Liver (tissue), 8 donors: ENCODE measurements at regions not wholly inside any gene's neighbourhood (a gene's known extent, or its start where the extent isn't known, plus 50 kb on each side); places are given as distances from the start of the nearest gene placed in this dataset.
A peak's percentile ranks its signal among the peaks of the same experiment; 100 is the strongest.

ENCODE experiments used
- DNase-seq: peaks from one replicate; pipeline ENCODE4 v3.0.0-alpha.2; 2017; ENCODE audit warnings: low spot score
- H3K27ac ChIP-seq, 2 donors: one replicate each; pipeline ENCODE4 v1.7.0; 2013; ENCODE audit warnings: inconsistent platforms in 2 of 2, low read length in 2 of 2, control low read depth in 1 of 2, low read depth in 1 of 2, mild to moderate bottlenecking in 1 of 2
- H3K27me3 ChIP-seq, 4 donors: one replicate each; pipeline versions ENCODE4 v1.6.1 to v1.7.0; 2013; ENCODE audit warnings: low read length in 3 of 4, inconsistent platforms in 1 of 4, mild to moderate bottlenecking in 1 of 4, moderate library complexity in 1 of 4; ENCODE audit not compliant: control insufficient read depth in 4 of 4, insufficient read depth in 4 of 4
- H3K36me3 ChIP-seq, 4 donors: one replicate each; pipeline versions ENCODE4 v1.6.1 to v1.7.0; 2013; ENCODE audit warnings: low read length in 3 of 4, mild to moderate bottlenecking in 3 of 4, low read depth in 1 of 4, moderate library complexity in 1 of 4; ENCODE audit not compliant: control insufficient read depth in 4 of 4, insufficient read depth in 3 of 4
- H3K4me1 ChIP-seq, 4 donors: one replicate each; pipeline versions ENCODE4 v1.6.1 to v1.7.0; 2013; ENCODE audit warnings: low read length in 3 of 4, mild to moderate bottlenecking in 3 of 4, moderate library complexity in 1 of 4; ENCODE audit not compliant: control insufficient read depth in 4 of 4, insufficient read depth in 4 of 4
- H3K4me3 ChIP-seq, 3 donors: one replicate each; pipeline versions ENCODE4 v1.6.1 to v1.7.0; 2013; ENCODE audit warnings: low read length in 3 of 3, control low read depth in 1 of 3, low read depth in 1 of 3, mild to moderate bottlenecking in 1 of 3
- H3K9ac ChIP-seq, 2 donors: one replicate each; pipeline ENCODE4 v1.7.0; 2013; ENCODE audit warnings: low read length in 2 of 2, mild to moderate bottlenecking in 2 of 2, moderate library complexity in 2 of 2, control low read depth in 1 of 2, low read depth in 1 of 2
- H3K9me3 ChIP-seq, 4 donors: one replicate each; pipeline versions ENCODE4 v1.6.1 to v1.7.0; 2013; ENCODE audit warnings: low read length in 3 of 4; ENCODE audit not compliant: control insufficient read depth in 4 of 4
- EGR1 ChIP-seq, 2 donors: IDR thresholded peaks; 2 replicates each; pipeline ENCODE4 v1.6.1; 2016 to 2018; ENCODE audit warnings: antibody characterized with exemption in 2 of 2, low read depth in 2 of 2
- FOXA1 ChIP-seq: IDR thresholded peaks from 2 replicates; pipeline ENCODE4 v1.6.1; 2016; ENCODE audit warnings: antibody characterized with exemption
- FOXA2 ChIP-seq: IDR thresholded peaks from 2 replicates; pipeline ENCODE4 v1.6.1; 2016; ENCODE audit warnings: antibody characterized with exemption
- GABPA ChIP-seq, 2 donors: IDR thresholded peaks in 1 of 2; conservative IDR thresholded peaks in 1 of 2; 2 replicates each; pipeline ENCODE4 v1.6.1; 2016; ENCODE audit warnings: antibody characterized with exemption in 2 of 2, mild to moderate bottlenecking in 1 of 2, moderate library complexity in 1 of 2
- HNF4A ChIP-seq, 2 donors: conservative IDR thresholded peaks; 2 replicates each; pipeline ENCODE4 v1.6.1; 2016; ENCODE audit warnings: antibody characterized with exemption in 2 of 2, mild to moderate bottlenecking in 2 of 2
- HNF4G ChIP-seq: IDR thresholded peaks from 2 replicates; pipeline ENCODE4 v1.6.1; 2016; ENCODE audit warnings: antibody characterized with exemption
- NR2F2 ChIP-seq: IDR thresholded peaks from 2 replicates; pipeline ENCODE4 v1.6.1; 2016; ENCODE audit warnings: antibody characterized with exemption
- RXRA ChIP-seq, 2 donors: IDR thresholded peaks; 2 replicates each; pipeline ENCODE4 v1.6.1; 2017 to 2018; ENCODE audit warnings: antibody characterized with exemption in 2 of 2, mild to moderate bottlenecking in 1 of 2
- SP1 ChIP-seq: IDR thresholded peaks from 2 replicates; pipeline ENCODE4 v1.6.1; 2018; ENCODE audit warnings: antibody characterized with exemption, mild to moderate bottlenecking
- TAF1 ChIP-seq: conservative IDR thresholded peaks from 2 replicates; pipeline ENCODE4 v1.6.1; 2016; ENCODE audit warnings: antibody characterized with exemption, mild to moderate bottlenecking
- YY1 ChIP-seq: IDR thresholded peaks from 2 replicates; pipeline ENCODE4 v1.6.1; 2016; ENCODE audit warnings: antibody characterized with exemption, mild to moderate bottlenecking
- WGBS: extraction: QIAGEN DNeasy Blood & Tissue Kit; methylation state at CpG from one replicate; pipeline ENCODE4 v1.1.7; 2013; 5-methylcytosine and 5-hydroxymethylcytosine counted together
- TF ChIP-seq, protein P1 (sequence below): IDR thresholded peaks from 2 replicates; pipeline ENCODE4 v1.6.1; 2016; ENCODE audit warnings: antibody characterized with exemption
- TF ChIP-seq, protein P2 (sequence below): IDR thresholded peaks from 2 replicates; pipeline ENCODE4 v1.6.1; 2016; ENCODE audit warnings: antibody characterized with exemption
- TF ChIP-seq, protein P3 (sequence below): fragments of 150-350 bp; IDR thresholded peaks from 2 replicates; pipeline ENCODE4 v1.5.1; 2017; ENCODE audit warnings: improper control_type of control experiment, low read depth, low read length; ENCODE audit not compliant: missing input control
- TF ChIP-seq, protein P4 (sequence below): IDR thresholded peaks from 2 replicates; pipeline ENCODE4 v1.6.1; 2016; ENCODE audit warnings: antibody characterized with exemption, mild to moderate bottlenecking
- donor health status: healthy.
- donor health status: healthy.
- donor health status: healthy.
- donor health status: healthy.
- donor health status: healthy.

DNA sequence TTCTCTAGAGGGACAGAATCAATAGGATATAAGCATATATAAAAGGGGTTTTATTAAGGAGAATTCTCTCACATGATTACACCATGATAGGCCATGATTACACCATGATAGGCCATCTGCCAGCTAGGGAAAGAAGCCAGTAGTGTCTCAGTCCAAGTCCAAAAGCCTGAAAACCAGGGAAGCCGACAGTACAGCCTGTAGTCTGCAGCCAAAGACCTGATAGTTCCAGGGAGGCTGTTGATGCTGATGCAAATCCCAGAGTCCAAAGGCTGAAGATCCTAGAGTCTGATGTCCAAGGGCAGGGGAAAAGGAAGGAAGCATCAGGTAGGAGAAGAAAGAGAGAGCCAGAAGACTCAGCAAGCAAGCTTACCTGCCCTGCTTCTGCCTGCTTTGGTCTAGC, 411.3 kb upstream of the EMCN start (continued):
- TF ChIP-seq, protein P1, sequence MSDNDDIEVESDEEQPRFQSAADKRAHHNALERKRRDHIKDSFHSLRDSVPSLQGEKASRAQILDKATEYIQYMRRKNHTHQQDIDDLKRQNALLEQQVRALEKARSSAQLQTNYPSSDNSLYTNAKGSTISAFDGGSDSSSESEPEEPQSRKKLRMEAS, result peak; percentile 75
- TF ChIP-seq, protein P2, sequence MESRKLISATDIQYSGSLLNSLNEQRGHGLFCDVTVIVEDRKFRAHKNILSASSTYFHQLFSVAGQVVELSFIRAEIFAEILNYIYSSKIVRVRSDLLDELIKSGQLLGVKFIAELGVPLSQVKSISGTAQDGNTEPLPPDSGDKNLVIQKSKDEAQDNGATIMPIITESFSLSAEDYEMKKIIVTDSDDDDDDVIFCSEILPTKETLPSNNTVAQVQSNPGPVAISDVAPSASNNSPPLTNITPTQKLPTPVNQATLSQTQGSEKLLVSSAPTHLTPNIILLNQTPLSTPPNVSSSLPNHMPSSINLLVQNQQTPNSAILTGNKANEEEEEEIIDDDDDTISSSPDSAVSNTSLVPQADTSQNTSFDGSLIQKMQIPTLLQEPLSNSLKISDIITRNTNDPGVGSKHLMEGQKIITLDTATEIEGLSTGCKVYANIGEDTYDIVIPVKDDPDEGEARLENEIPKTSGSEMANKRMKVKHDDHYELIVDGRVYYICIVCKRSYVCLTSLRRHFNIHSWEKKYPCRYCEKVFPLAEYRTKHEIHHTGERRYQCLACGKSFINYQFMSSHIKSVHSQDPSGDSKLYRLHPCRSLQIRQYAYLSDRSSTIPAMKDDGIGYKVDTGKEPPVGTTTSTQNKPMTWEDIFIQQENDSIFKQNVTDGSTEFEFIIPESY, result peak; percentile 21
- TF ChIP-seq NR2F2 (no peak), HNF4A (conservative IDR thresholded peaks at IDR 0.05) (peak; percentile 99), RXRA (IDR thresholded peaks at IDR 0.05) (peak; percentile 71 to 76), GABPA (IDR thresholded peaks at IDR 0.05 in 1 of 2, conservative IDR thresholded peaks at IDR 0.05 in 1 of 2) (peak in 1 of 2 donors; percentile 13)
- TF ChIP-seq, protein P3, sequence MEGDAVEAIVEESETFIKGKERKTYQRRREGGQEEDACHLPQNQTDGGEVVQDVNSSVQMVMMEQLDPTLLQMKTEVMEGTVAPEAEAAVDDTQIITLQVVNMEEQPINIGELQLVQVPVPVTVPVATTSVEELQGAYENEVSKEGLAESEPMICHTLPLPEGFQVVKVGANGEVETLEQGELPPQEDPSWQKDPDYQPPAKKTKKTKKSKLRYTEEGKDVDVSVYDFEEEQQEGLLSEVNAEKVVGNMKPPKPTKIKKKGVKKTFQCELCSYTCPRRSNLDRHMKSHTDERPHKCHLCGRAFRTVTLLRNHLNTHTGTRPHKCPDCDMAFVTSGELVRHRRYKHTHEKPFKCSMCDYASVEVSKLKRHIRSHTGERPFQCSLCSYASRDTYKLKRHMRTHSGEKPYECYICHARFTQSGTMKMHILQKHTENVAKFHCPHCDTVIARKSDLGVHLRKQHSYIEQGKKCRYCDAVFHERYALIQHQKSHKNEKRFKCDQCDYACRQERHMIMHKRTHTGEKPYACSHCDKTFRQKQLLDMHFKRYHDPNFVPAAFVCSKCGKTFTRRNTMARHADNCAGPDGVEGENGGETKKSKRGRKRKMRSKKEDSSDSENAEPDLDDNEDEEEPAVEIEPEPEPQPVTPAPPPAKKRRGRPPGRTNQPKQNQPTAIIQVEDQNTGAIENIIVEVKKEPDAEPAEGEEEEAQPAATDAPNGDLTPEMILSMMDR, result no peak

DNA sequence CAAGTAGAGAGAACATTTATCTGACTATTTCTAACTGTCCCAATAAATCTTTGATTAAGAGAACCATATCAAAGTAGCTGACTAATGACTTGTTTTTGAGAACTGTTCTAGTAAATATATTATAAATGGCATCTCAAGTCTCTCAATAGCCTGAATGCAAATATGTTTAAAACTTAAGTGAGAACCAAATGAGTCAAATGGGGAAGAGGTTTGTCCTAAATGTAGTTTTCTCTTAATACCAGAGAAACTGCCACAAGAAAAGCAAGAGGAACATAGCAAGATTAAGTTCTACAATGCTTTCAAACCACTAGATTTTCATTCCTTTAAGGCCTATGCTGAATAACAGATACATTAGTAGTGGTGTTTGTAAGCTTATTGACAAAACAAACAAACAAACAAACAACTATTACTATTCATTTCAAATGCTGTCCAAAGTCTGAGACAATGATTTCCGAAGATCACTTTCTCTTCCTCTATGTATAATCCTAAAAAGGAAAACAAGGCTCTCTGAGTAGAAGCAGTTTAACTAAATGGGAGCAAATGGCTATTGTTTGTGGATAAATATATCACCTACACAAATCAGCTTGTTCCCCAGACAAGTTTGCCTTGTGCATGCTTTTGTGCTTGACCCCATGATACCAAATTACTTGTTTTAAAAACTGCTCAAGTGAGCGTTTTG, 408.4 kb upstream of the EMCN start:
- WGBS, result 91% methylated on average over 2 of the region's 2 CpGs
- no peak for DNase-seq
- TF ChIP-seq, protein P3, result no peak
- no peak for TF ChIP-seq EGR1 (IDR thresholded peaks at IDR 0.05; ENCODE audit: low read depth in 2 of 2)
- no peak for TF ChIP-seq HNF4A (conservative IDR thresholded peaks at IDR 0.05)
- TF ChIP-seq, protein P1, result no peak
- TF ChIP-seq HNF4G, result no peak
- TF ChIP-seq SP1, result no peak
- TF ChIP-seq RXRA (IDR thresholded peaks at IDR 0.05), result no peak
- TF ChIP-seq GABPA (IDR thresholded peaks at IDR 0.05 in 1 of 2, conservative IDR thresholded peaks at IDR 0.05 in 1 of 2), result no peak
- TF ChIP-seq NR2F2, result no peak
- no peak for TF ChIP-seq TAF1
- no peak for TF ChIP-seq FOXA2
- H3K4me3 ChIP-seq, result no peak overlapping the region
- no peak overlapping the region for H3K27ac ChIP-seq
- H3K9ac ChIP-seq, result no peak overlapping the region
- no peaks in the 10 kb centered on the region for H3K36me3 ChIP-seq
- H3K27me3 ChIP-seq, result no peaks in the 10 kb centered on the region
- H3K4me1 ChIP-seq, result no peaks in the 10 kb centered on the region
- no peaks in the 10 kb centered on the region for H3K9me3 ChIP-seq

DNA sequence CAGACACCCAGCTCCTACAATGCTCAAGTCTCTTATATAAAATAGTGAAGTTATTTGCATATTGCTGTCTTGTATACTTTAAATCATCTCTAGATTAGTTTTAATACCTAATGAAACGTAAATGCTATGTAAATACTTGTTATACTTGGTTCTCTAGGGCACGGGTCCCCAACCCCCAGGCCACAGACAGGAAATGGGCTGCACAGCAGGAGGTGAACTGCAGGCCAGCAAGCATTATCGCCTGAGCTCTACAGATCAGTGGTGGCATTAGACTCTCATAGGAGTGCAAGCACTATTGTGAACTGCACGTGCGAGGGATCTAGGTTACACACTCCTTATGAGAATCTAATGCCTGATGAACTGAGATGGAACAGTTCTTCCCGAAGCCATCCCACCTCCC, 395.9 kb upstream of the EMCN start:
- WGBS, result 79% methylated on average over 6 of the region's 6 CpGs
- Histone ChIP-seq H3K27ac (no peak overlapping the region), H3K27me3 (no peaks in the 10 kb centered on the region), H3K4me1 (no peaks in the 10 kb centered on the region), H3K4me3 (no peak overlapping the region), H3K36me3 (no peaks in the 10 kb centered on the region), H3K9me3 (no peaks in the 10 kb centered on the region), H3K9ac (no peak overlapping the region)
- DNase-seq, result no peak
- TF ChIP-seq, protein P4, sequence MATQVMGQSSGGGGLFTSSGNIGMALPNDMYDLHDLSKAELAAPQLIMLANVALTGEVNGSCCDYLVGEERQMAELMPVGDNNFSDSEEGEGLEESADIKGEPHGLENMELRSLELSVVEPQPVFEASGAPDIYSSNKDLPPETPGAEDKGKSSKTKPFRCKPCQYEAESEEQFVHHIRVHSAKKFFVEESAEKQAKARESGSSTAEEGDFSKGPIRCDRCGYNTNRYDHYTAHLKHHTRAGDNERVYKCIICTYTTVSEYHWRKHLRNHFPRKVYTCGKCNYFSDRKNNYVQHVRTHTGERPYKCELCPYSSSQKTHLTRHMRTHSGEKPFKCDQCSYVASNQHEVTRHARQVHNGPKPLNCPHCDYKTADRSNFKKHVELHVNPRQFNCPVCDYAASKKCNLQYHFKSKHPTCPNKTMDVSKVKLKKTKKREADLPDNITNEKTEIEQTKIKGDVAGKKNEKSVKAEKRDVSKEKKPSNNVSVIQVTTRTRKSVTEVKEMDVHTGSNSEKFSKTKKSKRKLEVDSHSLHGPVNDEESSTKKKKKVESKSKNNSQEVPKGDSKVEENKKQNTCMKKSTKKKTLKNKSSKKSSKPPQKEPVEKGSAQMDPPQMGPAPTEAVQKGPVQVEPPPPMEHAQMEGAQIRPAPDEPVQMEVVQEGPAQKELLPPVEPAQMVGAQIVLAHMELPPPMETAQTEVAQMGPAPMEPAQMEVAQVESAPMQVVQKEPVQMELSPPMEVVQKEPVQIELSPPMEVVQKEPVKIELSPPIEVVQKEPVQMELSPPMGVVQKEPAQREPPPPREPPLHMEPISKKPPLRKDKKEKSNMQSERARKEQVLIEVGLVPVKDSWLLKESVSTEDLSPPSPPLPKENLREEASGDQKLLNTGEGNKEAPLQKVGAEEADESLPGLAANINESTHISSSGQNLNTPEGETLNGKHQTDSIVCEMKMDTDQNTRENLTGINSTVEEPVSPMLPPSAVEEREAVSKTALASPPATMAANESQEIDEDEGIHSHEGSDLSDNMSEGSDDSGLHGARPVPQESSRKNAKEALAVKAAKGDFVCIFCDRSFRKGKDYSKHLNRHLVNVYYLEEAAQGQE, result no peak
- TF ChIP-seq EGR1 (IDR thresholded peaks at IDR 0.05; ENCODE audit: low read depth in 2 of 2), result no peak
- TF ChIP-seq TAF1, result no peak
- no peak for TF ChIP-seq FOXA1
- no peak for TF ChIP-seq SP1
- no peak for TF ChIP-seq HNF4A (conservative IDR thresholded peaks at IDR 0.05)
- TF ChIP-seq YY1, result no peak
- TF ChIP-seq, protein P3, result no peak
- no peak for TF ChIP-seq HNF4G
